ENCODE measurements at regions not wholly inside any gene's neighbourhood (a gene's known extent, or its start where the extent isn't known, plus 50 kb on each side); places are given as distances from the start of the nearest gene placed in this dataset.

DNA sequence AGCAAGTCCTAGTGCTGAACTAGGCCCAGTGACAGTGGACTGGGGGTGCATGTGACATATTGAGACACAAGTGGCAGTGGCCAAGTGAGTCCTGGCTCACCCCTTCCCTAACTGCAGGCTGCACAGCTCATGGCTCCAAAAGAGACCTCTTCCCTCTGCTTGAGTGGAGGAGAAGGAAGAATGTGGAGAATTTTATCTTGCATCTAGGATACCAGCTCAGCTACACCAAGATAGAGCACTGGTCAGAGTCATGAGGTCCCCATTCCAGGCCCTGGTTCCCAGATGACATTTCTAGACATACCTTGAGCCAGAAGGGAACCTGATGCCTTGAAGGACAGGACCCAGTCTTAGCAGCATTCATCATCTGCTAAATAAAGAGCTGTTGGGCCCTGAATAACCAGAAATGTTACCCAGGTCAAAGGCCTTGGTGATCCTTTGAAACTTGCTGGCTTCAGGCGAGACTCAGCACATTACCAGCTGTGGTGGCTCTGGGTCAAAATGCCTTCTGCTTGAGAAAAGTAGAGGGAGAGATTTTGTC, 114.5 kb downstream of the CDC14C start:
- Histone ChIP-seq H3K36me3 (ENCODE audit: control insufficient read depth, insufficient read depth, low read length) (no peaks in the 10 kb centered on the region), H3K4me1 (ENCODE audit: control insufficient read depth, insufficient read depth, low read length) (no peaks in the 10 kb centered on the region), H3K27ac (ENCODE audit: low read length) (no peak overlapping the region), H3K9me3 (ENCODE audit: control insufficient read depth, insufficient read depth, low read length) (no peaks in the 10 kb centered on the region), H3K27me3 (ENCODE audit: control insufficient read depth, insufficient read depth, low read length) (no peaks in the 10 kb centered on the region), H3K4me3 (ENCODE audit: low read length) (no peak overlapping the region)
- no peak for DNase-seq (ENCODE audit: low read depth, low spot score)
- no CpG with 5 or more reads among the region's 1 CpG for WGBS (ENCODE audit: insufficient coverage, insufficient read length)

- no peak overlapping the region for H3K27ac ChIP-seq (ENCODE audit: low read length)
- no peak for DNase-seq (ENCODE audit: low read depth, low spot score)
- no peak overlapping the region for H3K4me3 ChIP-seq (ENCODE audit: low read length)
- no CpG with 5 or more reads among the region's 3 CpGs for WGBS (ENCODE audit: insufficient coverage, insufficient read length)
- no peaks in the 10 kb centered on the region for H3K9me3 ChIP-seq (ENCODE audit: control insufficient read depth, insufficient read depth, low read length)
- H3K4me1 ChIP-seq (ENCODE audit: control insufficient read depth, insufficient read depth, low read length) = no peaks in the 10 kb centered on the region
- H3K36me3 ChIP-seq (ENCODE audit: control insufficient read depth, insufficient read depth, low read length) = no peaks in the 10 kb centered on the region
- H3K27me3 ChIP-seq (ENCODE audit: control insufficient read depth, insufficient read depth, low read length) = no peaks in the 10 kb centered on the region
These were observed 136.4 kb downstream of the CDC14C start for GRCh38 chr7:49060743-49061142.

GRCh38 chr7:49074538-49074937, 150.2 kb downstream of the CDC14C start:
- H3K4me1 ChIP-seq (ENCODE audit: control insufficient read depth, insufficient read depth, low read length) = no peaks in the 10 kb centered on the region
- no CpG with 5 or more reads among the region's 2 CpGs for WGBS (ENCODE audit: insufficient coverage, insufficient read length)

GRCh38 chr7:49080896-49081475, 156.6 kb downstream of the CDC14C start:
- no CpG with 5 or more reads among the region's 2 CpGs for WGBS (ENCODE audit: insufficient coverage, insufficient read length)
- no peaks in the 10 kb centered on the region for H3K27me3 ChIP-seq (ENCODE audit: control insufficient read depth, insufficient read depth, low read length)
- H3K9me3 ChIP-seq (ENCODE audit: control insufficient read depth, insufficient read depth, low read length) = no peaks in the 10 kb centered on the region
- H3K4me1 ChIP-seq (ENCODE audit: control insufficient read depth, insufficient read depth, low read length) = no peaks in the 10 kb centered on the region
- no peak overlapping the region for H3K27ac ChIP-seq (ENCODE audit: low read length)
- no peak overlapping the region for H3K4me3 ChIP-seq (ENCODE audit: low read length)
- H3K36me3 ChIP-seq (ENCODE audit: control insufficient read depth, insufficient read depth, low read length) = no peaks in the 10 kb centered on the region
- DNase-seq (ENCODE audit: low read depth, low spot score) = no peak

More at GRCh38 chr7:49074538-49074937, 150.2 kb downstream of the CDC14C start:
- no peak overlapping the region for H3K27ac ChIP-seq (ENCODE audit: low read length)
- DNase-seq (ENCODE audit: low read depth, low spot score) = no peak
- H3K9me3 ChIP-seq (ENCODE audit: control insufficient read depth, insufficient read depth, low read length) = no peaks in the 10 kb centered on the region
- H3K36me3 ChIP-seq (ENCODE audit: control insufficient read depth, insufficient read depth, low read length) = no peaks in the 10 kb centered on the region
- no peak overlapping the region for H3K4me3 ChIP-seq (ENCODE audit: low read length)
- H3K27me3 ChIP-seq (ENCODE audit: control insufficient read depth, insufficient read depth, low read length) = no peaks in the 10 kb centered on the region

DNA sequence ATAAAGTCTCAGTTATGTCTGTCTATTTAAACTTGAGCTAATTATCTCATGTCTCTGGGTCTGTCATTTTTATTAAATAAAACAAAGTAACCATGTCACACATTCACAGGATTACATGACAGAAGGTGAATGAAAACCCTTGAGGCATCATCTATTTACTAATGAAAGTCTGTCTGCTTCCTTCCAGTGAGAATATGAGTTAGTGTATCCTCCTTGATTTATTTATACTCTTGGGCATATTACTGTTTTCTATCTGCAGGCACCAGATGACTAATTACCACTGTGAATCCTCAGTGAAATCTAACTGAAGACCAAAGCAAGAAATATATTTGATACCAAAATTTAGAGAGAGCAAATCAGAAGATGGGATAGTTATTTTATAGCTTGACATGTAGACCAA, 163.7 kb downstream of the CDC14C start:
- H3K4me3 ChIP-seq (ENCODE audit: low read length) = no peak overlapping the region
- no peaks in the 10 kb centered on the region for H3K27me3 ChIP-seq (ENCODE audit: control insufficient read depth, insufficient read depth, low read length)
- DNase-seq (ENCODE audit: low read depth, low spot score) = no peak
- no peaks in the 10 kb centered on the region for H3K9me3 ChIP-seq (ENCODE audit: control insufficient read depth, insufficient read depth, low read length)
- no peaks in the 10 kb centered on the region for H3K4me1 ChIP-seq (ENCODE audit: control insufficient read depth, insufficient read depth, low read length)
- no peaks in the 10 kb centered on the region for H3K36me3 ChIP-seq (ENCODE audit: control insufficient read depth, insufficient read depth, low read length)
- no peak overlapping the region for H3K27ac ChIP-seq (ENCODE audit: low read length)

GRCh38 chr7:49089717-49090116, 165.4 kb downstream of the CDC14C start:
- H3K27me3 ChIP-seq (ENCODE audit: control insufficient read depth, insufficient read depth, low read length) = no peaks in the 10 kb centered on the region
- no peaks in the 10 kb centered on the region for H3K4me1 ChIP-seq (ENCODE audit: control insufficient read depth, insufficient read depth, low read length)
- no peaks in the 10 kb centered on the region for H3K9me3 ChIP-seq (ENCODE audit: control insufficient read depth, insufficient read depth, low read length)
- no CpG with 5 or more reads among the region's 2 CpGs for WGBS (ENCODE audit: insufficient coverage, insufficient read length)
- no peaks in the 10 kb centered on the region for H3K36me3 ChIP-seq (ENCODE audit: control insufficient read depth, insufficient read depth, low read length)
- no peak overlapping the region for H3K27ac ChIP-seq (ENCODE audit: low read length)
- no peak for DNase-seq (ENCODE audit: low read depth, low spot score)
- no peak overlapping the region for H3K4me3 ChIP-seq (ENCODE audit: low read length)

DNA sequence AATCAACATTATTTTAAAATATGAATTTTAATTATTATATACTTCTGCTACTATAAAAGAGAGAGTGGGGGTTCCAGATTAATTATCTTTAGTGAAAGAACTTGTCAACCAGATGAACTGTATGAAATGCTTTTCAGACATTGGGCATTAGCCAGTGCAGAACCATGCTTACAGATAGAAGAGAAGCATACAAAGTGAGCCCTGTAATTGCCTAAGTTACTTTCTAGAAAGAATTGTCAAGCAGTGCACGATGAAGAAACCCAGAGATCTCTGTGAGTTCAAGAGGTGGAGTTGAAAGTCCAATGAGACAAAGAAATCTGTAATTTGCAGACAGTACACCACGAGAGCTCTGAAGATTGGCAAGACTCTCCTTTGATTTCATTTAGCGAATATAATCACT, 166.7 kb downstream of the CDC14C start:
- no peaks in the 10 kb centered on the region for H3K27me3 ChIP-seq (ENCODE audit: control insufficient read depth, insufficient read depth, low read length)
- no peaks in the 10 kb centered on the region for H3K9me3 ChIP-seq (ENCODE audit: control insufficient read depth, insufficient read depth, low read length)
- H3K4me1 ChIP-seq (ENCODE audit: control insufficient read depth, insufficient read depth, low read length) = no peaks in the 10 kb centered on the region
- no CpG with 5 or more reads among the region's 3 CpGs for WGBS (ENCODE audit: insufficient coverage, insufficient read length)
- H3K36me3 ChIP-seq (ENCODE audit: control insufficient read depth, insufficient read depth, low read length) = no peaks in the 10 kb centered on the region
- DNase-seq (ENCODE audit: low read depth, low spot score) = no peak
- H3K4me3 ChIP-seq (ENCODE audit: low read length) = no peak overlapping the region
- H3K27ac ChIP-seq (ENCODE audit: low read length) = no peak overlapping the region

GRCh38 chr7:49091519-49091918, 167.2 kb downstream of the CDC14C start:
- no peak overlapping the region for H3K27ac ChIP-seq (ENCODE audit: low read length)
- DNase-seq (ENCODE audit: low read depth, low spot score) = no peak

DNA sequence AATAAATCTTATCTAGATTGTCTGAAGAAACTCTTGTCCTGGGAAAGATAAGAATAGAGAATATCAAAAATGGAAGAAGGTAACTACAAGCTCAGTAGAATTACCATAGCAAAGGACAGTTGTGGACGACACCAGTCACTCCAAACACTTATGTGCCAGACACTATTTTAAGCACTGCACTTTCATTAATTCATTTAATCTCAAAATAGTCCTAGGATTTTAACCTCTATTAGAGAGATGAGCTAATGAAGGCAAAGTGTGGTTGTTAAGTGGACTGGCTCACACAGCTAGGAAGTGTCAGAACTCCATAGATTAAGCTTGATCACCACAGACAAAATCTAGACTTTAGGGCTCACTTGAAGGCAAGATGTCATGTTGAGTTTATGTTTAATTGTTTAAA, 168.9 kb downstream of the CDC14C start:
- no peaks in the 10 kb centered on the region for H3K4me1 ChIP-seq (ENCODE audit: control insufficient read depth, insufficient read depth, low read length)
- no peak overlapping the region for H3K4me3 ChIP-seq (ENCODE audit: low read length)
- DNase-seq (ENCODE audit: low read depth, low spot score) = no peak
- no peak overlapping the region for H3K27ac ChIP-seq (ENCODE audit: low read length)
- no peaks in the 10 kb centered on the region for H3K36me3 ChIP-seq (ENCODE audit: control insufficient read depth, insufficient read depth, low read length)
- no CpG with 5 or more reads among the region's 1 CpG for WGBS (ENCODE audit: insufficient coverage, insufficient read length)
- no peaks in the 10 kb centered on the region for H3K27me3 ChIP-seq (ENCODE audit: control insufficient read depth, insufficient read depth, low read length)
- H3K9me3 ChIP-seq (ENCODE audit: control insufficient read depth, insufficient read depth, low read length) = no peaks in the 10 kb centered on the region

More at GRCh38 chr7:49091519-49091918, 167.2 kb downstream of the CDC14C start:
- no peaks in the 10 kb centered on the region for H3K9me3 ChIP-seq (ENCODE audit: control insufficient read depth, insufficient read depth, low read length)
- no peaks in the 10 kb centered on the region for H3K36me3 ChIP-seq (ENCODE audit: control insufficient read depth, insufficient read depth, low read length)
- no peak overlapping the region for H3K4me3 ChIP-seq (ENCODE audit: low read length)
- no peaks in the 10 kb centered on the region for H3K27me3 ChIP-seq (ENCODE audit: control insufficient read depth, insufficient read depth, low read length)
- WGBS (ENCODE audit: insufficient coverage, insufficient read length) = no CpG with 5 or more reads among the region's 2 CpGs
- no peaks in the 10 kb centered on the region for H3K4me1 ChIP-seq (ENCODE audit: control insufficient read depth, insufficient read depth, low read length)

- Histone ChIP-seq H3K27me3 (ENCODE audit: control insufficient read depth, insufficient read depth, low read length) (no peaks in the 10 kb centered on the region), H3K4me1 (ENCODE audit: control insufficient read depth, insufficient read depth, low read length) (peaks cover under 1% of the 10 kb centered on the region; the same call in 1 of the 2 replicates), H3K9me3 (ENCODE audit: control insufficient read depth, insufficient read depth, low read length) (no peaks in the 10 kb centered on the region), H3K27ac (ENCODE audit: low read length) (no peak overlapping the region), H3K4me3 (ENCODE audit: low read length) (no peak overlapping the region), H3K36me3 (ENCODE audit: control insufficient read depth, insufficient read depth, low read length) (no peaks in the 10 kb centered on the region)
- no CpG with 5 or more reads among the region's 2 CpGs for WGBS (ENCODE audit: insufficient coverage, insufficient read length)
- no peak for DNase-seq (ENCODE audit: low read depth, low spot score)
These were observed 170.5 kb downstream of the CDC14C start for GRCh38 chr7:49094866-49095265.
